EH (cell line): ENCODE measurements at regions not wholly inside any gene's neighbourhood (a gene's known extent, or its start where the extent isn't known, plus 50 kb on each side); places are given as distances from the start of the nearest gene placed in this dataset.

ENCODE experiments used
- DNase-seq: peaks from one replicate; pipeline ENCODE4 v3.0.0-alpha.2; 2015; ENCODE audit warnings: low read depth

DNA sequence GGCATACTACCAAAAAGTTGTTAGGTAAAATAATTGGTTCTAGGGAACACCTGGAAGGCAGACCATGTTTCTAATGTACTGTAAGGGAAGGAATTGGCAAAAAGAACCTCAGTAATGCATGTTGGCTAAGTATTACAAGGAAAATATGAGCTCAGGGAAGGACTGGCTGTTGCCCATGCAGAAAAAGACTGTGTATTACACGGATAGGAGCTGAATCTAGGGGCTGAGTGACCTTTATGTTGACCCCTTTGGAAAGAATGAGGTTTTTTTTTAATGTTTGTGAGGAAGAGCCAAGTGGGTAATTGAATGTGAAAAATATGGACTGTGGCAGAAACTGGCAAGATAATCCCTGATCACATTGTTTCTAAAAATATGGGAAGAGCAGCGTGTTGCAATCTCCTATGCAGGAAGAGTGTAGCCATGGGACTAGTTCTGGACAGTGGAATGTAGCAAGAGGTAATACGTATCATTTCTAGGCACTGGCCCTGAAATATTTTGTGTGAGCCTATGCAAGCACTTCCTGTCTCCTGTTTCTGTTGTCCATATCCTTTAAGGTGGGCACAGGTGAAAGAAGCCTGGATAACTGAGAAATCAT lies 95.1 kb upstream of the CNTNAP4 start:
- no peak for DNase-seq

GRCh38 chr16:76183647-76184046 lies 93.6 kb upstream of the CNTNAP4 start:
- DNase-seq: no peak

GRCh38 chr16:76190057-76190456 lies 87.1 kb upstream of the CNTNAP4 start:
- no peak for DNase-seq

DNA sequence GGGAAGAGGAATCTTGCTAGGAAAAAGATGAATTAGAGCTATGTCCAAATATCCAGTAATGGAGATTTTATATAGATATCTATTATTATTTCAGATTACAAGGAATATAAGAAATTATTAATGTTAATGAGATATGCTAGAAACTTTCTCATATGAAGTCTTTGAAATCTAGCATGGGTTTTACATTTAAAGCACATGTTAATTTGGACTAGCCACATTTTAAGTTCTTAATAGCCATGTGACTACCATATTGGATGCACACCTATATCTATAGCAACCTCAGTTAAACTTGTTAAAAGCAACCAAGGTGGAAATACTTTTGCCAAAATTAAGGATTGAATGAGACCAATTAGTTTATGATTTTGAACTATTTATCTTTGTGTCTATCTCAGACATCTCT lies 86.7 kb upstream of the CNTNAP4 start:
- no peak for DNase-seq

- DNase-seq: no peak
These were observed 83.1 kb upstream of the CNTNAP4 start for GRCh38 chr16:76193906-76194615.

GRCh38 chr16:76194616-76195015 lies 82.6 kb upstream of the CNTNAP4 start:
- DNase-seq: no peak

DNA sequence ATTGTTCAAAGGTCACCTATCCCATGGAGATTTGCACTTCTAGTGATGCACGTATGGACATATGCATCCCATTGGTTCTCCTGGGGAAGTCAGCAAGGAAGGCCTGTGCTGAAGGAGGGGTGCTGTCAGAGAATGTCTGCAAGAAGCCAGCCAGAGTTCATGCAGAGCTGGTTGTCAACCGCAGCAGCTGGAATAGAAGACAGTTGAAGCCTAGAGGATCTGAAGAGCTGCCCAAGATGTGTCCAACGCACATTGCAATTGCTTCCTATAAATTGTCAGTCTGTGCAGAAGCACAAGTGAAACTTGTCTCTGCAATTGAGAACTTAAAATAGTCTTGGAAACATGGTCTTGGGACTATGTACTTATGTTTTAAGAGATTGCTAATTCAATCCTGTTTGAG lies 82.1 kb upstream of the CNTNAP4 start:
- no peak for DNase-seq

DNA sequence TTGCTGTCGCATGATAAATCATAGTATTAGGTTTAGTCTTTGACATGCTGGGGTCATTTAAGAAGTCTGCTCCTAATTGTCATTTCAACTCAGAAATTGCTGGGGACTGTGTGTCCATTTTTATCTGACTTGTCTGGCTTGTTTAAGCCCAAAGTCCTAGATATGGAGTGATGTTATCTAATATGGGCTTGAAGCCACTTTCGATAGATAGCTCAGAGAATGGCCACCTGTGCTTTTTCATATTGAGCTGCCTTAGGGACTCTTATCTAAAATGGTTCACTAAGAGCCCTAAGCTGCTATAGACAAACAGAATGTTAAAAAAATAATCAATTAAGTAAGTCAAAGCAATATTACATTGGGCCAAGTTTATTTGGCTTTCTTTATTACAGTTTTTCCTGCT lies 81.6 kb upstream of the CNTNAP4 start:
- no peak for DNase-seq

DNA sequence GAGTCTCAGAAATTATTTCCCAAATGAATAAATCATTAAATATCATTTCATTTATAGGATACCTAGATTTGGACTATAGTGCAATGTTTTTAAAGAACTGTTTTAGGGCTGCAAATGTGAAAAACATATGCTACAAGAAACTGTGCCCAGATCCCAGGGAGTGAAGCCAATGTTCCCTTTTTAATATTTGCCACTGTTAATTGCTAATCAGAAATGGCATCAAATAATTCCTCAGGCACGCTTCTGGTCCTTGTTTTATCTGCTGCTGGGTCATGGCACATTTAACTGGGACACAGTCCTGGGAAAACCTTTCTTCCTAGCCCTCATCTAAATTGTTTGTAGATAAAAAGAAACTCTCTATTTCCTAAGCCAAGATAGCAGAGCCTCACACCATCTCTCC lies 79.3 kb upstream of the CNTNAP4 start:
- DNase-seq: no peak

- no peak for DNase-seq
These were observed 77.5 kb upstream of the CNTNAP4 start for GRCh38 chr16:76199681-76200220.

DNA sequence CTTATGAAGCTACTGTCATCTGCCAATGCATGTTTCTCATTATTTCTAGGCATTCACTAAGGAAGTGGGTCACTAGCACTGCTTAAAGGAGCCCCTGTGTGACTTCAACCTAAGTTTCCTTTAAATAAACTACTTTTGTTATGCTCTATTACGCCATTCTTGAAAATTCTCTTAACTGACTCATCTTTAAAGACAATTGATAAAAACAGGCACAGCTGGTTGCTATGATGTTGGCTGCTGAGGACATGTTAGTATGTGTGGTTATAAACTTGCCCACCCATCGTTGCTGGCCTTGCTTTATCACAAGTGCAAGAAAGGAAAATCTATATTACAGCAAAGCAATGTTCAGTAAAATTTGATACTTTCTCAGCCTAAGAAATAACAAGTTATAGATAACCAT lies 75.8 kb upstream of the CNTNAP4 start:
- DNase-seq: no peak

DNA sequence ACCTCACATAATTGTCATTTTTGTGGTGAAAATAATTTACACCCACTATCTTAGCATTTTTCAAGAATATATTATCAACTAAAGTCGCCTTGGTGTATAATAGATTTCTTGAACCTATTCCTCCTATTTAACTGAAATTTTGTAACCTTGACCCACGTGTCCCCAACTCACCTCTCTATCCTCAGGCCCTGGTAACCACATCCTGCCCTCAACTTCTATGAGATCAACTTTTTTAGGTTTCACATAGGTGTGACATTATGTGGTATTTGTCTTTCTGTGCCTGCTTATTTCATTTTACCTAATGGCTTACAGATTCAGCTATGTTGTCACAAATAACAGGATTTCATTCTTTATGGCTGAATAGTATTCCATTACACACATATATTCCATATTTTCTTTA lies 73.0 kb upstream of the CNTNAP4 start:
- no peak for DNase-seq

DNA sequence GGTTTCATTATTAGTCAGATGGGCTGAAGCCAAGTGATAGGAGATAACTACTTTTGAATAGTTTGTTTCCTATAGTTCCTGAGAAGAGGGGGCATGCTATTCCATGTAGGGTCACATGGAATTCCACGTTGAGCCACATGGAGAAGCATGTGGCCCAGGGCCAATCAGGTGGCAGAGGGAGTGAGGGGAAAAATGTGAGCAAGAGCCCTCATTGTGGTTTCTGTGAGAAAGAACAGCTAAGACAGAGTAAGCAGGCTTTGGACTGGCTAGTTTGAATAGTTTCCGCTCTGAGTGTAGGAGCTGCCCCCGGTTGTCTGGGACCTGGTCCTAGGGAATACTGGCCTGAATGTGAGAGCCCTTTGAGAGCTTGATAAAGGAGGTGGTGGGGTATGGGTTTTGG lies 69.9 kb upstream of the CNTNAP4 start:
- DNase-seq: no peak

DNA sequence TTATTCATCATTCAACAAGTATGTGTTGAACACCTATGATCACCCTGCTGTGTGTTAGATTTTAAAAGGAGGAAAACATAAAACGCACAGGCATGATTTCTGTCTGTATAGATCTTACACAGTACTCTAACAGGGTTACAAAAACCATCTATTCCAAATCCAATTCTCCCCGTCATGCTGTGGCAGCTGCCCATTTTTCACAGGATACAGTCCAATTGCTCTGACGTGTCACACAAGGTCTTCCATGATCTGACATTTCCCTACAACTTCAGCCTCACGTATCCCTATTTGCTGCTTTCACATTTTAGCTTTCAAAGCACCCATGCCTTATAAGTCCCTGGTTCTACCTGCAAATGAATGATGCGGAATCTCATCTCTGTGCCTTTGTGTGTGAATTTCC lies 67.0 kb upstream of the CNTNAP4 start:
- DNase-seq: no peak

DNA sequence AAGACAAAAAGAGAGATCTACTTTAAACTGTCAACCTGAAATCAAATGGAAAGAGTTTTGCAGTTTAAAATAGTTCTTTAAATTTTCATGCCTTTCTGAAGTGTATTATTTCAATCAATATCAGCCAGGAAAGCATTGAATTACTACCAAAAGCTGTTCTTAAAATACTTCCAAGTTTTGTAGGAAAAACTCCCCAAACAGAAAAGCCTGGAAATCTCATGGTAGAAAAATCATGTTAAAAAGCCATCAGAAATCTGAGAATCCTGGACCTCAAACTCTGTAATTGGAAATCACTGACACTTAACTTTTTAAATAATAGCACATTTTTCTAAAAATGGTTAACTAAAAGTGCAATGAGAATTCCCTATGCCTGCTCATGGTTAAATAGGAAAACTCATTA lies 63.3 kb upstream of the CNTNAP4 start:
- no peak for DNase-seq

DNA sequence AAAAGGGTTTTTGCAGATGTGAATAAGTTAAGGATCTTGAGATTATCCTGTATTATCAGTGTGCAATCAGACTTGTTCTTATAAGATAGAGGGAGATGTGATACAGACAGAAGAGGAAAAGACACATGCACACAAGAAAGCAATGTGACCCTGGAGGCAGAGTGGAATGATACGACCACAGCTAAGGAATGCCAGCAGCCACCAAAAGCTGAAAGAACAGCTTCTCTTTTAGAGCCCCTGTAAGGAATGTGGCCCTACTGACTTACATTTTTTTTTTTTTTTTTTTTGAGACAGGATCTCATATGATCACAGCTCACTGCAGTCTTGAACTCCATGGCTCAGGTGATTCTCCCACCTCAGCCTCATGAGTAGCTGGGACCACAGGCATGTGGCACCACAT lies 62.3 kb upstream of the CNTNAP4 start:
- no peak for DNase-seq

GRCh38 chr16:76222087-76222486 lies 55.1 kb upstream of the CNTNAP4 start:
- no peak for DNase-seq

DNA sequence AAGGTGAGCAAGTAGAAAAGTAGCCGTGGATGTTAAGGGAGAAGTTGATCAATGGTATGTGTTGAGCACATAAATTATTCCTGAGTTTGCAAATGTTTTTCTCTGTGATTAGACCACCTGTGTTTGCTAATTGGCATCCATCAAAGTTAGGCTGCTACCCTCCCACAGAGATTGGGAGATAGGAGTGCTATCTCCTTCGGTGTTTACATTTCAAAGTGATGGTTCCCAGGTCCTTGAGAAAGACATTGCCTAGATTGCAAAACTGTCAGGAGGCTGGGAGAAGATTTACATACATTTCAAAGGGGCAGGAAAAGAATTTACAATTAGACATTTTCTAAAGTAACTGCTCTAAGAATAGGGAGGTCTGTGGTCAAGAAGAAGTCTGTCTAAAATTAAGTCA lies 54.3 kb upstream of the CNTNAP4 start:
- no peak for DNase-seq

DNA sequence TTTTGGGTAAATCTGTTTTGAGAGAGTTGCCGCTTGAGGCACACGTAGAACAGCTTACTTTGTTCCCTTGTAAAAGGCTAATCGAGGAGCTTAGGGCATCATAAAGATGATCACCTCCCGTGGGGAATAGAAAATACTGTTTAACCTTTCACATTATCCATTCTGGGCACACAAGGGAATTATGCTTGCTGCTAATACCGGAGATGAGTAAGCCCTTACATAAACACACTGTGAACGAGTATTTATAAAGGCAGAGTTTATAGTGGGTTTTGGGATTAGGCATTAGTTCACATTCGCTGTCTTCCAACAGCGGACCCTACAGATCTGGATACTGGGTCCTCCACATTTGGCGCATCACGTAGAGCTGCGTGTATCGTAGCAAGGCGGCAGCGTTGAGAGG lies 51.2 kb upstream of the CNTNAP4 start:
- DNase-seq: no peak

- DNase-seq: no peak
These were observed 50.7 kb upstream of the CNTNAP4 start for GRCh38 chr16:76226481-76226880.
